H1 (cell line): ENCODE measurements at regions not wholly inside any gene's neighbourhood (a gene's known extent, or its start where the extent isn't known, plus 50 kb on each side); places are given as distances from the start of the nearest gene placed in this dataset.

Experiments
- CTCF ChIA-PET: fragments of 300-600 bp; sonication (Branson Sonifier 250); formaldehyde crosslinking; loops from one replicate; lab custom pipeline; 2021; ENCODE audit not compliant: partially characterized antibody; lab: Charles Lee
- POLR2A ChIA-PET: fragments of 300-600 bp; sonication (Branson Sonifier 250); formaldehyde crosslinking; loops from one replicate; lab custom pipeline; 2021; ENCODE audit warnings: inconsistent platforms; ENCODE audit not compliant: partially characterized antibody; lab: Charles Lee
- DNase-seq, 2 experiments: peaks; one replicate each; pipeline versions ENCODE4 v3.0.0 to v3.0.0-alpha.2; 2010 to 2022; ENCODE audit warnings: low spot score in 2 of 2, low read depth in 1 of 2, mixed read lengths in 1 of 2
- FAIRE-seq: peaks from 2 replicates; lab custom pipeline; 2011; peaks lifted over from hg19 to GRCh38; lab: Jason Lieb, UNC
- H2AFZ ChIP-seq: 2 replicates; pipeline ENCODE4 v1.8.1; 2012; ENCODE audit warnings: low read length, inconsistent platforms
- H2AK5ac ChIP-seq: 2 replicates; pipeline ENCODE4 v1.6.1; 2013; ENCODE audit warnings: low read depth, low read length
- H2BK120ac ChIP-seq: replicated peaks from 2 replicates; pipeline ENCODE3; 2013; ENCODE audit warnings: low read depth, low read length, inconsistent platforms
- H2BK12ac ChIP-seq: 2 replicates; pipeline ENCODE4 v1.6.1; 2013; ENCODE audit warnings: low read depth, low read length
- H2BK15ac ChIP-seq: 2 replicates; pipeline ENCODE4 v1.6.1; 2013; ENCODE audit warnings: low read length
- H2BK20ac ChIP-seq: 2 replicates; pipeline ENCODE4 v1.6.1; 2013; ENCODE audit warnings: low read length
- H2BK5ac ChIP-seq: 2 replicates; pipeline ENCODE4 v1.6.1; 2013; ENCODE audit warnings: low read depth, low read length
- H3K14ac ChIP-seq: 2 replicates; pipeline ENCODE4 v1.6.1; 2013; ENCODE audit warnings: inconsistent platforms; ENCODE audit not compliant: insufficient read length
- H3K18ac ChIP-seq: 2 replicates; pipeline ENCODE4 v1.6.1; 2013; ENCODE audit warnings: low read length; ENCODE audit errors: extremely low read depth
- H3K23ac ChIP-seq: 2 replicates; pipeline ENCODE4 v1.6.1; 2013; ENCODE audit warnings: inconsistent platforms; ENCODE audit not compliant: insufficient read length
- H3K23me2 ChIP-seq: 2 replicates; pipeline ENCODE4 v1.6.1; 2013; ENCODE audit warnings: low read depth, low read length
- H3K27ac ChIP-seq: 2 replicates; pipeline ENCODE4 v1.6.1; 2011; ENCODE audit warnings: low read depth, low read length, inconsistent platforms
- H3K27me3 ChIP-seq, 4 experiments: replicated peaks in 1 of 4; 1 replicate in 1 of 4; 2 replicates in 3 of 4; pipeline versions ENCODE4 v1.6.1 to v1.8.1; 2011 to 2013; ENCODE audit warnings: low read length in 3 of 4, mild to moderate bottlenecking in 3 of 4, inconsistent platforms in 2 of 4, mixed read lengths in 2 of 4, moderate library complexity in 1 of 4; ENCODE audit not compliant: control insufficient read depth in 3 of 4, insufficient read depth in 3 of 4; ENCODE audit errors: extremely low read depth in 1 of 4
- H3K36me3 ChIP-seq, 4 experiments: 2 replicates each; pipeline versions ENCODE4 v1.6.1 to v1.8.1; 2011 to 2013; ENCODE audit warnings: mild to moderate bottlenecking in 4 of 4, low read length in 3 of 4, moderate library complexity in 2 of 4, control low read depth in 1 of 4, inconsistent platforms in 1 of 4; ENCODE audit not compliant: insufficient read depth in 4 of 4, control insufficient read depth in 2 of 4
- H3K4ac ChIP-seq: replicated peaks from 2 replicates; pipeline ENCODE3; 2013; ENCODE audit warnings: low read length, low read depth, mixed read lengths, inconsistent platforms; ENCODE audit not compliant: insufficient read length
- H3K4me1 ChIP-seq, 4 experiments: replicated peaks in 1 of 4; 1 replicate in 1 of 4; 2 replicates in 3 of 4; pipeline versions ENCODE4 v1.6.1 to v1.8.1; 2011 to 2013; ENCODE audit warnings: low read length in 3 of 4, inconsistent platforms in 2 of 4, mixed read lengths in 1 of 4; ENCODE audit not compliant: insufficient read depth in 4 of 4, control insufficient read depth in 3 of 4
- H3K4me2 ChIP-seq, 2 experiments: 2 replicates each; pipeline versions ENCODE4 v1.6.1 to v1.8.1; 2011 to 2013; ENCODE audit warnings: low read depth in 2 of 2, low read length in 2 of 2, control low read depth in 1 of 2, inconsistent platforms in 1 of 2, mild to moderate bottlenecking in 1 of 2; ENCODE audit not compliant: insufficient read depth in 1 of 2
- H3K4me3 ChIP-seq, 4 experiments: fragments of 200-600, 300-600 bp in 1 of 4; sonication (generic), shearing (Covaris generic), sonication (Bioruptor Twin) in 1 of 4; 2 replicates each; pipeline versions ENCODE4 v1.5.1 to v1.8.1; 2011 to 2016; ENCODE audit warnings: low read length in 4 of 4, low read depth in 3 of 4, control low read depth in 2 of 4, inconsistent platforms in 2 of 4, mild to moderate bottlenecking in 2 of 4, mixed read lengths in 1 of 4, moderate library complexity in 1 of 4; ENCODE audit not compliant: insufficient read depth in 2 of 4; ENCODE audit errors: extremely low read depth in 1 of 4
- H3K56ac ChIP-seq: replicated peaks from 2 replicates; pipeline ENCODE3; 2013; ENCODE audit warnings: low read depth, mild to moderate bottlenecking, mixed read lengths, low read length, inconsistent platforms; ENCODE audit not compliant: insufficient read length
- H3K79me1 ChIP-seq: 2 replicates; pipeline ENCODE4 v1.6.1; 2013; ENCODE audit warnings: low read depth, low read length, control low read depth
- H3K79me2 ChIP-seq, 2 experiments: 2 replicates each; pipeline versions ENCODE4 v1.6.1 to v1.8.1; 2012 to 2013; ENCODE audit warnings: low read length in 2 of 2, mild to moderate bottlenecking in 2 of 2, inconsistent platforms in 1 of 2; ENCODE audit not compliant: insufficient read depth in 2 of 2, control insufficient read depth in 1 of 2
- H3K9ac ChIP-seq, 4 experiments: replicated peaks in 1 of 4; 1 replicate in 1 of 4; 2 replicates in 3 of 4; pipeline versions ENCODE4 v1.6.1 to v1.8.1; 2011 to 2013; ENCODE audit warnings: low read depth in 3 of 4, low read length in 3 of 4, control low read depth in 2 of 4, mild to moderate bottlenecking in 2 of 4, moderate library complexity in 2 of 4, inconsistent platforms in 1 of 4; ENCODE audit errors: extremely low read depth in 1 of 4
- H3K9me3 ChIP-seq, 2 experiments: 2 replicates each; pipeline versions ENCODE4 v1.6.1 to v1.8.1; 2012 to 2013; ENCODE audit warnings: mild to moderate bottlenecking in 2 of 2, moderate library complexity in 2 of 2, control low read depth in 1 of 2, inconsistent platforms in 1 of 2, low read depth in 1 of 2, low read length in 1 of 2, mixed read lengths in 1 of 2; ENCODE audit not compliant: insufficient read depth in 2 of 2
- H4K20me1 ChIP-seq, 2 experiments: replicated peaks in 1 of 2; 2 replicates each; pipeline versions ENCODE3 to v1.8.1; 2011 to 2013; ENCODE audit warnings: inconsistent platforms in 2 of 2, low read length in 2 of 2, mild to moderate bottlenecking in 1 of 2; ENCODE audit not compliant: insufficient read depth in 2 of 2, control insufficient read depth in 1 of 2
- H4K5ac ChIP-seq: 2 replicates; pipeline ENCODE4 v1.6.1; 2013; ENCODE audit warnings: low read length, low read depth, mixed read lengths, inconsistent platforms; ENCODE audit not compliant: insufficient read length
- H4K8ac ChIP-seq: 2 replicates; pipeline ENCODE4 v1.8.0; 2013; ENCODE audit warnings: mild to moderate bottlenecking, moderate library complexity, low read length, inconsistent platforms; ENCODE audit not compliant: insufficient read depth; ENCODE audit errors: extremely low read depth
- H4K91ac ChIP-seq: replicated peaks from 2 replicates; pipeline ENCODE3; 2013; ENCODE audit warnings: low read length, mixed read lengths, inconsistent platforms; ENCODE audit not compliant: insufficient read length
- JUND ChIP-seq: IDR thresholded peaks from 2 replicates; pipeline ENCODE4 v1.6.1; 2011; ENCODE audit warnings: mild to moderate bottlenecking, improper control_type of control experiment, low read length
- RAD21 ChIP-seq, 2 experiments: IDR thresholded peaks in 1 of 2; conservative IDR thresholded peaks in 1 of 2; 2 replicates each; pipeline ENCODE4 v1.6.1; 2011; ENCODE audit warnings: low read depth in 2 of 2, low read length in 2 of 2, improper control_type of control experiment in 1 of 2, inconsistent platforms in 1 of 2, mild to moderate bottlenecking in 1 of 2, moderate library complexity in 1 of 2
- WGBS, 2 experiments: shearing (Covaris generic) in 1 of 2; methylation state at CpG; one replicate each; pipeline versions ENCODE4 v1.1.6 to v1.1.7; 2013 to 2015; ENCODE audit warnings: low lambda C conversion rate in 2 of 2, mixed read lengths in 2 of 2, inconsistent platforms in 1 of 2, low coverage in 1 of 2, missing lambda C conversion rate in 1 of 2; ENCODE audit not compliant: insufficient replicate concordance in 2 of 2, insufficient coverage in 1 of 2, insufficient read length in 1 of 2; ENCODE audit errors: extremely low coverage in 1 of 2, missing lambda C conversion rate in 1 of 2; 5-methylcytosine and 5-hydroxymethylcytosine counted together

DNA sequence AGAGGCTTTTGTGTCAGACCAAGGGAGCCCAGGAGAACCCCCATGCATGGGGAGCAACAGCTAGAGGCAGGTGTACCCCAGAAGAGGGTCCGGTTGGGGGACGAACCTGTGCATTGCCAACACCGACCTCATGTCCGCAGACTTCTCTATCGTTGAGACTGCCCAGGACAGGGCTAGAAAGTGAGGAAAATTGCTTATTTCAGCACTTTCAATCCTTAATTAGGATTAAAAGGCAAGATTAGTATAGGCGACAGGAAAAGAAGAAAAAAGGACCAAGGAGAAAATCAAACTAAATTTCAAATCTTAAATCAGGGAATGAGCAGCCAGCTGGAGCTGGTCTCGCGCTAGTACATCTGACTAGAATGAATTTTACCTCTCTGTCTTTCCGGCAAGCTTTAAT, 438.9 kb upstream of the SOX11 start:
- 0 out of 8 replicates have a peak, but pooled peaks cover 0 to under 1% (median 0%) of the 10 kb centered on the region in 4 experiments for H3K36me3 ChIP-seq
- ChIA-PET POLR2A (no interaction called here), CTCF (interaction anchor here (0.6 kb wide), 1 partner anchor 851 kb away, joined by 3 read pairs; no protein-coding TSS in a partner anchor)
- H4K8ac ChIP-seq: no peak overlapping the region
- DNase-seq (no peak), FAIRE-seq (no peak)
- H3K23ac ChIP-seq: no peak overlapping the region
- no peaks in the 10 kb centered on the region for H4K20me1 ChIP-seq
- no peaks in the 10 kb centered on the region for H3K79me2 ChIP-seq
- H2BK15ac ChIP-seq: no peak overlapping the region
- no peak overlapping the region for H2AK5ac ChIP-seq
- no peak overlapping the region for H3K56ac ChIP-seq
- H3K27me3 ChIP-seq: no peaks in the 10 kb centered on the region
- H4K5ac ChIP-seq: no peak overlapping the region
- no peak overlapping the region for H4K91ac ChIP-seq
- no peak overlapping the region for H2BK5ac ChIP-seq
- H3K4ac ChIP-seq: no peak overlapping the region
- no peak overlapping the region for H2BK12ac ChIP-seq
- WGBS, 2 experiments: 99% methylated on average over 9 of the region's 9 CpGs; no CpG with 5 or more reads in 1 of the 2 experiments
- H2BK120ac ChIP-seq: no peak overlapping the region
- H2BK20ac ChIP-seq: no peak overlapping the region
- H3K4me2 ChIP-seq: no peak overlapping the region
- H3K4me1 ChIP-seq: peaks cover 0 to 2% (median 0%) of the 10 kb centered on the region in 4 experiments; a peak in 2 of 7 replicates
- no peak overlapping the region for H2AFZ ChIP-seq
- no peaks in the 10 kb centered on the region; the same call in 1 of the 2 replicates for H3K23me2 ChIP-seq
- peaks cover 0 to under 1% of the 10 kb centered on the region in 2 experiments; a peak in 1 of 4 replicates for H3K9me3 ChIP-seq
- H3K4me3 ChIP-seq: no peak overlapping the region
- no peak overlapping the region for H3K27ac ChIP-seq
- H3K18ac ChIP-seq: no peak overlapping the region
- H3K14ac ChIP-seq: no peak overlapping the region
- H3K79me1 ChIP-seq: no peaks in the 10 kb centered on the region
- no peak overlapping the region for H3K9ac ChIP-seq
- no peak for TF ChIP-seq JUND
- TF ChIP-seq RAD21 (IDR thresholded peaks at IDR 0.05 in 1 of 2, conservative IDR thresholded peaks at IDR 0.05 in 1 of 2; ENCODE audit: low read depth in 2 of 2, low read length in 2 of 2): no peak
